Stomach (tissue), 4 donors: ENCODE measurements at regions not wholly inside any gene's neighbourhood (a gene's known extent, or its start where the extent isn't known, plus 50 kb on each side); places are given as distances from the start of the nearest gene placed in this dataset.

Experiments
- POLR2A ChIP-seq, 4 donors: fragments of 450-650 bp; IDR thresholded peaks; one replicate each; pipeline ENCODE4 v1.6.1; 2016; ENCODE audit warnings: antibody characterized with exemption in 4 of 4, control low read depth in 2 of 4, mild to moderate bottlenecking in 1 of 4, moderate library complexity in 1 of 4
- TF ChIP-seq, protein P1 (sequence below), 7 experiments: fragments of 450-650 bp in 4 of 7; fragments of 200-600 bp in 3 of 7; sonication (generic) in 3 of 7; IDR thresholded peaks; one replicate each; pipeline ENCODE4 v1.5.1; 2016 to 2019; ENCODE audit warnings: antibody characterized with exemption in 7 of 7, control low read depth in 2 of 7, mild to moderate bottlenecking in 1 of 7

DNA sequence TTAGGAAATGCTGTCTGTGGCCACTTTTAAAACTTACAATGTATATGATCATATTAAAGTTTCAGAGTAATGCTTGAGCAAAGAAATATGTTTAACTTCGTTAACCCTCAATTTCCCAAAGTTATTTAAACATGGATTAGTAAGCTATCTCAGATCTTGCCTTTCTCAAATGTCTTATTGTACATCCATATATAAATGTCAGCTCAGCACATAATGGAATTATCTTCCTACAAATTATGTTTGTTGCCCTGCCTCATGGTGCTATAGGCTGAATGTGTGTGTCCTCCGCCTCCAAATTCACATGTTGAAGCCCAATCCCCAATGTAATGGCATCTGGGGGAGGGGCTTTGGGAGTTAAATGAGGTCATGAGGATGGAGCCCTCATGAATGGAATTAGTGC, 200.3 kb downstream of the MINAR1 start:
- TF ChIP-seq POLR2A (IDR thresholded peaks at IDR 0.05) = no peak
- TF ChIP-seq, protein P1, sequence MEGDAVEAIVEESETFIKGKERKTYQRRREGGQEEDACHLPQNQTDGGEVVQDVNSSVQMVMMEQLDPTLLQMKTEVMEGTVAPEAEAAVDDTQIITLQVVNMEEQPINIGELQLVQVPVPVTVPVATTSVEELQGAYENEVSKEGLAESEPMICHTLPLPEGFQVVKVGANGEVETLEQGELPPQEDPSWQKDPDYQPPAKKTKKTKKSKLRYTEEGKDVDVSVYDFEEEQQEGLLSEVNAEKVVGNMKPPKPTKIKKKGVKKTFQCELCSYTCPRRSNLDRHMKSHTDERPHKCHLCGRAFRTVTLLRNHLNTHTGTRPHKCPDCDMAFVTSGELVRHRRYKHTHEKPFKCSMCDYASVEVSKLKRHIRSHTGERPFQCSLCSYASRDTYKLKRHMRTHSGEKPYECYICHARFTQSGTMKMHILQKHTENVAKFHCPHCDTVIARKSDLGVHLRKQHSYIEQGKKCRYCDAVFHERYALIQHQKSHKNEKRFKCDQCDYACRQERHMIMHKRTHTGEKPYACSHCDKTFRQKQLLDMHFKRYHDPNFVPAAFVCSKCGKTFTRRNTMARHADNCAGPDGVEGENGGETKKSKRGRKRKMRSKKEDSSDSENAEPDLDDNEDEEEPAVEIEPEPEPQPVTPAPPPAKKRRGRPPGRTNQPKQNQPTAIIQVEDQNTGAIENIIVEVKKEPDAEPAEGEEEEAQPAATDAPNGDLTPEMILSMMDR (IDR thresholded peaks at IDR 0.05) = no peak
